Activated T-helper 1 cell treated with anti-CD3 and anti-CD28 coated beads, Interleukin-12 subunit alpha, Interleukin-12 subunit beta, Interleukin-2, Interleukin-4 antibody, amounts not matched to agents 30 ng/mL and 10 ng/mL and 1 ng/mL, durations not matched to agents 14 hours and 24 hours and 36 hours (primary cell): ENCODE measurements at regions not wholly inside any gene's neighbourhood (a gene's known extent, or its start where the extent isn't known, plus 50 kb on each side); places are given as distances from the start of the nearest gene placed in this dataset.

ENCODE experiments used
- DNase-seq: peaks from one replicate; pipeline ENCODE4 v3.0.0; 2021; ENCODE audit warnings: low spot score
- H3K27ac Mint-ChIP-seq: one replicate; pipeline ENCODE4 v1.8.0; 2021; ENCODE audit warnings: mild to moderate bottlenecking, mixed read lengths
- H3K27me3 Mint-ChIP-seq: one replicate; pipeline ENCODE4 v1.8.0; 2022; ENCODE audit warnings: mild to moderate bottlenecking, moderate library complexity, mixed read lengths; ENCODE audit not compliant: insufficient read depth
- H3K36me3 Mint-ChIP-seq: one replicate; pipeline ENCODE4 v1.8.0; 2021; ENCODE audit warnings: low read depth, mixed read lengths
- H3K4me1 Mint-ChIP-seq: one replicate; pipeline ENCODE4 v1.8.0; 2021; ENCODE audit warnings: low read depth, mixed read lengths
- H3K4me3 Mint-ChIP-seq: one replicate; pipeline ENCODE4 v1.8.0; 2021; ENCODE audit warnings: mild to moderate bottlenecking, moderate library complexity, mixed read lengths
- H3K9me3 Mint-ChIP-seq: one replicate; pipeline ENCODE4 v1.8.0; 2021; ENCODE audit warnings: mixed read lengths
- intact Hi-C: fragments of 100-400 bp; cut with micrococcal nuclease; formaldehyde crosslinking; loops from one replicate; pipeline ENCODE4 v1.15.1; 2024

GRCh38 chr22:48679656-48680555 lies 1147.8 kb downstream of the BRD1 start:
- H3K4me3 Mint-ChIP-seq: no peak overlapping the region
- H3K27ac Mint-ChIP-seq: no peak overlapping the region
- DNase-seq: no peak
- no peaks in the 10 kb centered on the region for H3K36me3 Mint-ChIP-seq
- no peaks in the 10 kb centered on the region for H3K9me3 Mint-ChIP-seq
- intact Hi-C loops: no loop called here
- H3K27me3 Mint-ChIP-seq: no peaks in the 10 kb centered on the region
- no peaks in the 10 kb centered on the region for H3K4me1 Mint-ChIP-seq

- no peak overlapping the region for H3K4me3 Mint-ChIP-seq
- no peaks in the 10 kb centered on the region for H3K36me3 Mint-ChIP-seq
- H3K27me3 Mint-ChIP-seq: no peaks in the 10 kb centered on the region
- intact Hi-C loops: no loop called here
- H3K27ac Mint-ChIP-seq: no peak overlapping the region
- peaks cover 7% of the 10 kb centered on the region for H3K9me3 Mint-ChIP-seq
- no peak for DNase-seq
- no peaks in the 10 kb centered on the region for H3K4me1 Mint-ChIP-seq
These were observed 1149.2 kb downstream of the BRD1 start for GRCh38 chr22:48678171-48679135.

- no peaks in the 10 kb centered on the region for H3K4me1 Mint-ChIP-seq
- intact Hi-C loops: no loop called here
These were observed 1150.1 kb downstream of the BRD1 start for GRCh38 chr22:48677621-48678020.

GRCh38 chr22:48677168-48677520 lies 1150.5 kb downstream of the BRD1 start:
- no peak overlapping the region for H3K27ac Mint-ChIP-seq

More at GRCh38 chr22:48677621-48678020, 1150.1 kb downstream of the BRD1 start:
- no peaks in the 10 kb centered on the region for H3K27me3 Mint-ChIP-seq
- no peak overlapping the region for H3K27ac Mint-ChIP-seq
- no peak for DNase-seq
- H3K4me3 Mint-ChIP-seq: no peak overlapping the region
- H3K9me3 Mint-ChIP-seq: peaks cover 14% of the 10 kb centered on the region
- no peaks in the 10 kb centered on the region for H3K36me3 Mint-ChIP-seq

GRCh38 chr22:48676266-48677167 lies 1151.2 kb downstream of the BRD1 start:
- Mint-ChIP-seq H3K9me3 (peaks cover 25% of the 10 kb centered on the region), H3K4me1 (no peaks in the 10 kb centered on the region), H3K27me3 (no peaks in the 10 kb centered on the region), H3K4me3 (no peak overlapping the region), H3K36me3 (no peaks in the 10 kb centered on the region), H3K27ac (no peak overlapping the region)
- no peak for DNase-seq
- intact Hi-C loops: no loop called here

More at GRCh38 chr22:48677168-48677520, 1150.5 kb downstream of the BRD1 start:
- Mint-ChIP-seq H3K9me3 (peaks cover 19% of the 10 kb centered on the region), H3K4me3 (no peak overlapping the region), H3K36me3 (no peaks in the 10 kb centered on the region), H3K4me1 (no peaks in the 10 kb centered on the region), H3K27me3 (no peaks in the 10 kb centered on the region)
- no peak for DNase-seq
- intact Hi-C loops: no loop called here

- Mint-ChIP-seq H3K27me3 (no peaks in the 10 kb centered on the region), H3K36me3 (no peaks in the 10 kb centered on the region), H3K27ac (no peak overlapping the region), H3K4me3 (no peak overlapping the region), H3K4me1 (no peaks in the 10 kb centered on the region), H3K9me3 (peaks cover 28% of the 10 kb centered on the region)
- no peak for DNase-seq
- intact Hi-C loops: no loop called here
These were observed 1151.9 kb downstream of the BRD1 start for GRCh38 chr22:48675830-48676145.

GRCh38 chr22:48675141-48675829 lies 1152.4 kb downstream of the BRD1 start:
- H3K36me3 Mint-ChIP-seq: no peaks in the 10 kb centered on the region
- H3K27me3 Mint-ChIP-seq: no peaks in the 10 kb centered on the region
- no peak for DNase-seq
- H3K9me3 Mint-ChIP-seq: peaks cover 28% of the 10 kb centered on the region
- intact Hi-C loops: no loop called here
- H3K4me1 Mint-ChIP-seq: no peaks in the 10 kb centered on the region
- no peak overlapping the region for H3K27ac Mint-ChIP-seq
- no peak overlapping the region for H3K4me3 Mint-ChIP-seq

- Mint-ChIP-seq H3K27me3 (no peaks in the 10 kb centered on the region), H3K4me3 (no peak overlapping the region), H3K4me1 (no peaks in the 10 kb centered on the region), H3K27ac (no peak overlapping the region), H3K36me3 (no peaks in the 10 kb centered on the region), H3K9me3 (peaks cover 28% of the 10 kb centered on the region)
- intact Hi-C loops: no loop called here
- DNase-seq: no peak
These were observed 1153.7 kb downstream of the BRD1 start for GRCh38 chr22:48673806-48674500.

GRCh38 chr22:48672387-48672786 lies 1155.3 kb downstream of the BRD1 start:
- Mint-ChIP-seq H3K9me3 (peaks cover 28% of the 10 kb centered on the region), H3K36me3 (no peaks in the 10 kb centered on the region), H3K27me3 (no peaks in the 10 kb centered on the region), H3K27ac (no peak overlapping the region), H3K4me1 (no peaks in the 10 kb centered on the region), H3K4me3 (no peak overlapping the region)
- DNase-seq: no peak
- intact Hi-C loops: no loop called here

- Mint-ChIP-seq H3K27me3 (no peaks in the 10 kb centered on the region), H3K9me3 (peaks cover 28% of the 10 kb centered on the region)
These were observed 1156.9 kb downstream of the BRD1 start for GRCh38 chr22:48670731-48671130.

GRCh38 chr22:48669986-48670716 lies 1157.5 kb downstream of the BRD1 start:
- peaks cover 32% of the 10 kb centered on the region for H3K9me3 Mint-ChIP-seq

More at GRCh38 chr22:48670731-48671130, 1156.9 kb downstream of the BRD1 start:
- DNase-seq: no peak
- intact Hi-C loops: no loop called here
- Mint-ChIP-seq H3K4me3 (no peak overlapping the region), H3K36me3 (no peaks in the 10 kb centered on the region), H3K27ac (no peak overlapping the region), H3K4me1 (no peaks in the 10 kb centered on the region)

More at GRCh38 chr22:48669986-48670716, 1157.5 kb downstream of the BRD1 start:
- Mint-ChIP-seq H3K36me3 (no peaks in the 10 kb centered on the region), H3K4me1 (no peaks in the 10 kb centered on the region), H3K27ac (no peak overlapping the region), H3K27me3 (no peaks in the 10 kb centered on the region), H3K4me3 (no peak overlapping the region)
- no peak for DNase-seq
- intact Hi-C loops: no loop called here
